ENCODE measurements at regions not wholly inside any gene's neighbourhood (a gene's known extent, or its start where the extent isn't known, plus 50 kb on each side); places are given as distances from the start of the nearest gene placed in this dataset.

- Histone ChIP-seq H3K4me3 (ENCODE audit: low read depth in 1 of 2, low read length in 2 of 2) (no peak overlapping the region), H3K4me2 (ENCODE audit: insufficient read depth, low read length) (no peak overlapping the region), H2AFZ (ENCODE audit: low read depth, low read length) (no peak overlapping the region), H3K4me1 (ENCODE audit: insufficient read depth, low read length) (no peaks in the 10 kb centered on the region), H3K27me3 (ENCODE audit: insufficient read depth, low read length, poor library complexity) (no peaks in the 10 kb centered on the region), H3K79me2 (ENCODE audit: insufficient read depth, low read length) (no peaks in the 10 kb centered on the region), H3K9me3 (ENCODE audit: insufficient read depth, low read length, severe bottlenecking) (no peaks in the 10 kb centered on the region), H3K27ac (ENCODE audit: low read length) (no peak overlapping the region), H3K9ac (ENCODE audit: low read depth, low read length) (no peak overlapping the region), H4K20me1 (ENCODE audit: insufficient read depth, low read length) (no peaks in the 10 kb centered on the region), H3K36me3 (ENCODE audit: insufficient read depth, low read length) (no peaks in the 10 kb centered on the region)
- no peak for ATAC-seq (ENCODE audit: insufficient read depth, low read depth)
- no peak for DNase-seq
- TF ChIP-seq CTCF (IDR thresholded peaks at IDR 0.05; ENCODE audit: borderline replicate concordance, extremely low read depth, low read length, poor library complexity, severe bottlenecking) (no peak), EZH2 (IDR thresholded peaks at IDR 0.05; ENCODE audit: borderline replicate concordance, low read depth, low read length, severe bottlenecking) (no peak)
Observed at GRCh38 chr2:81304154-81304830, 999.7 kb upstream of the LRRTM1 start.

- TF ChIP-seq EZH2 (IDR thresholded peaks at IDR 0.05; ENCODE audit: borderline replicate concordance, low read depth, low read length, severe bottlenecking) (no peak), CTCF (IDR thresholded peaks at IDR 0.05; ENCODE audit: borderline replicate concordance, extremely low read depth, low read length, poor library complexity, severe bottlenecking) (no peak)
- H3K4me3 ChIP-seq (ENCODE audit: low read depth in 1 of 2, low read length in 2 of 2): no peak overlapping the region
- no peaks in the 10 kb centered on the region for H4K20me1 ChIP-seq (ENCODE audit: insufficient read depth, low read length)
- ATAC-seq (ENCODE audit: insufficient read depth, low read depth) (no peak), DNase-seq (no peak)
- no peaks in the 10 kb centered on the region for H3K4me1 ChIP-seq (ENCODE audit: insufficient read depth, low read length)
- H3K9me3 ChIP-seq (ENCODE audit: insufficient read depth, low read length, severe bottlenecking): no peaks in the 10 kb centered on the region
- H3K27ac ChIP-seq (ENCODE audit: low read length): no peak overlapping the region
- H2AFZ ChIP-seq (ENCODE audit: low read depth, low read length): no peak overlapping the region
- no peak overlapping the region for H3K9ac ChIP-seq (ENCODE audit: low read depth, low read length)
- no peaks in the 10 kb centered on the region for H3K27me3 ChIP-seq (ENCODE audit: insufficient read depth, low read length, poor library complexity)
- H3K79me2 ChIP-seq (ENCODE audit: insufficient read depth, low read length): no peaks in the 10 kb centered on the region
- no peak overlapping the region for H3K4me2 ChIP-seq (ENCODE audit: insufficient read depth, low read length)
- no peaks in the 10 kb centered on the region for H3K36me3 ChIP-seq (ENCODE audit: insufficient read depth, low read length)
Observed at GRCh38 chr2:81303321-81303720, 998.8 kb upstream of the LRRTM1 start.

- H3K27me3 ChIP-seq (ENCODE audit: insufficient read depth, low read length, poor library complexity): no peaks in the 10 kb centered on the region
Observed at GRCh38 chr2:81299841-81300240, 995.3 kb upstream of the LRRTM1 start.

More at GRCh38 chr2:81299841-81300240, 995.3 kb upstream of the LRRTM1 start:
- Histone ChIP-seq H3K9me3 (ENCODE audit: insufficient read depth, low read length, severe bottlenecking) (no peaks in the 10 kb centered on the region), H3K4me2 (ENCODE audit: insufficient read depth, low read length) (no peak overlapping the region), H4K20me1 (ENCODE audit: insufficient read depth, low read length) (no peaks in the 10 kb centered on the region), H3K9ac (ENCODE audit: low read depth, low read length) (no peak overlapping the region), H3K4me3 (ENCODE audit: low read depth in 1 of 2, low read length in 2 of 2) (no peak overlapping the region), H3K27ac (ENCODE audit: low read length) (no peak overlapping the region), H3K36me3 (ENCODE audit: insufficient read depth, low read length) (no peaks in the 10 kb centered on the region), H3K4me1 (ENCODE audit: insufficient read depth, low read length) (no peaks in the 10 kb centered on the region), H3K79me2 (ENCODE audit: insufficient read depth, low read length) (no peaks in the 10 kb centered on the region), H2AFZ (ENCODE audit: low read depth, low read length) (no peak overlapping the region)
- ATAC-seq (ENCODE audit: insufficient read depth, low read depth): no peak
- no peak for TF ChIP-seq EZH2 (IDR thresholded peaks at IDR 0.05; ENCODE audit: borderline replicate concordance, low read depth, low read length, severe bottlenecking)
- TF ChIP-seq CTCF (IDR thresholded peaks at IDR 0.05; ENCODE audit: borderline replicate concordance, extremely low read depth, low read length, poor library complexity, severe bottlenecking): no peak
- no peak for DNase-seq
